ENCODE measurements at regions not wholly inside any gene's neighbourhood (a gene's known extent, or its start where the extent isn't known, plus 50 kb on each side); places are given as distances from the start of the nearest gene placed in this dataset.

DNA sequence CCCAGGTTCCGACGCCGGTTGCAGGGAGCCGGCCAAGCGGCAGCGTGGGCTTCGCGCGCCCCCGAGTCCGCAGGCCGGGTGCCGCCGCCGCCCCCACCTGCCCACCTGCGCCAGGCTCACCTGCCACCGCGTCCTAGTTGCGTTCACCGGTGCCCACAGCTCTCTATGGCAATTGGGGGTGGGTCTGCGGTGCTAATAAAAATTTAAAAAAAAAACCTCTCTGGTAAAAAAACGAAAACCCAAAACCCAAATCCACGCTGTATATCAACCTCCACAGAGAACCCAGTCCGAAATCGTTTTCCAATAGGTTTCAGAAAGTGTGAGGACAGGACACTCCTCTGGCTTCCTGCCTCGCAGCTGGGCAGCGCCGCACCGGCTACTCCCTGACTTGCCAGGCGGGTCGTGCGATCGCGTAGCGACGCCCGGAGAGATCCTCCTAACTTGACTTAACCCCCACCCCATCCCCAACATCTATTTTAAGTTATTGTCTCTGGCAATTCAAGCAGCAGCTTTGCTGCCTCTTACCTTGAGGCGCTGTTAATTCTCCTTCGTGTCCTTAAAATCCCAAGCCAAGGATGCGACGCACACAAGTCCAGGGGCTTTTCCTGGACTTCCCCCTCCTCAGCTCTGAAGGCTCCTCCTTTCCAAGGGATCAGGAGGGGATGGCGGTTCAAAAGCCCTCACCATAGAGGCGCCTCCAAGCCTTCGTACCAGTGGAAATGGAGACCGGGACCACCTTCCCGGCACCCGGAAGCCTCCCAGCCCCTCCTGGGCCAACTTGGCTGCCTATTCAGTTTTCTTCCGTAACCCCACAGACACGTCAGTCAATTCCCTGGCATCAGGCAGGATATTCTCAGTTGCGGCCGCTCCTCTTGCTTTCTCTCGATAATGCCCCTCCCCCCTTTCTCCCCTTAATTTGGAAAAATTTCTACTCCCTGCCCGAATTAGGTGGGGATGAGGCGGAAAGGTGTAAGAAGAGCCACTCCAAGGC is 1639.4 kb upstream of the C9orf72 start:
- ATAC-seq: no peak
- Histone ChIP-seq H3K36me3 (no peaks in the 10 kb centered on the region), H3K27me3 (peaks cover 30 to 69% (median 44%) of the 10 kb centered on the region in 9 donors), H3K9me3 (no peaks in the 10 kb centered on the region), H3K4me1 (peaks cover 0 to 26% (median 9%) of the 10 kb centered on the region in 12 donors), H3K4me3 (peak overlapping the region in 11 of 12 donors; percentile 6 to 43 (median 23)), H3K27ac (no peak overlapping the region)
- whole genome bisulfite sequencing, 4 donors: 1 to 2% (median 1%) methylated on average over 48 to 54 of the region's 54 CpGs
- intact Hi-C loops (cut with DNase I): loop anchor here in 1 of 10 donors (5.0 kb wide), 1 partner anchor 50 kb away; no protein-coding TSS in a partner anchor
- TF ChIP-seq, protein P1, sequence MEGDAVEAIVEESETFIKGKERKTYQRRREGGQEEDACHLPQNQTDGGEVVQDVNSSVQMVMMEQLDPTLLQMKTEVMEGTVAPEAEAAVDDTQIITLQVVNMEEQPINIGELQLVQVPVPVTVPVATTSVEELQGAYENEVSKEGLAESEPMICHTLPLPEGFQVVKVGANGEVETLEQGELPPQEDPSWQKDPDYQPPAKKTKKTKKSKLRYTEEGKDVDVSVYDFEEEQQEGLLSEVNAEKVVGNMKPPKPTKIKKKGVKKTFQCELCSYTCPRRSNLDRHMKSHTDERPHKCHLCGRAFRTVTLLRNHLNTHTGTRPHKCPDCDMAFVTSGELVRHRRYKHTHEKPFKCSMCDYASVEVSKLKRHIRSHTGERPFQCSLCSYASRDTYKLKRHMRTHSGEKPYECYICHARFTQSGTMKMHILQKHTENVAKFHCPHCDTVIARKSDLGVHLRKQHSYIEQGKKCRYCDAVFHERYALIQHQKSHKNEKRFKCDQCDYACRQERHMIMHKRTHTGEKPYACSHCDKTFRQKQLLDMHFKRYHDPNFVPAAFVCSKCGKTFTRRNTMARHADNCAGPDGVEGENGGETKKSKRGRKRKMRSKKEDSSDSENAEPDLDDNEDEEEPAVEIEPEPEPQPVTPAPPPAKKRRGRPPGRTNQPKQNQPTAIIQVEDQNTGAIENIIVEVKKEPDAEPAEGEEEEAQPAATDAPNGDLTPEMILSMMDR (IDR thresholded peaks at IDR 0.05): peak in 1 of 12 donors; percentile 19
- TF ChIP-seq POLR2A (IDR thresholded peaks at IDR 0.05): no peak
- DNase-seq: no peak

DNA sequence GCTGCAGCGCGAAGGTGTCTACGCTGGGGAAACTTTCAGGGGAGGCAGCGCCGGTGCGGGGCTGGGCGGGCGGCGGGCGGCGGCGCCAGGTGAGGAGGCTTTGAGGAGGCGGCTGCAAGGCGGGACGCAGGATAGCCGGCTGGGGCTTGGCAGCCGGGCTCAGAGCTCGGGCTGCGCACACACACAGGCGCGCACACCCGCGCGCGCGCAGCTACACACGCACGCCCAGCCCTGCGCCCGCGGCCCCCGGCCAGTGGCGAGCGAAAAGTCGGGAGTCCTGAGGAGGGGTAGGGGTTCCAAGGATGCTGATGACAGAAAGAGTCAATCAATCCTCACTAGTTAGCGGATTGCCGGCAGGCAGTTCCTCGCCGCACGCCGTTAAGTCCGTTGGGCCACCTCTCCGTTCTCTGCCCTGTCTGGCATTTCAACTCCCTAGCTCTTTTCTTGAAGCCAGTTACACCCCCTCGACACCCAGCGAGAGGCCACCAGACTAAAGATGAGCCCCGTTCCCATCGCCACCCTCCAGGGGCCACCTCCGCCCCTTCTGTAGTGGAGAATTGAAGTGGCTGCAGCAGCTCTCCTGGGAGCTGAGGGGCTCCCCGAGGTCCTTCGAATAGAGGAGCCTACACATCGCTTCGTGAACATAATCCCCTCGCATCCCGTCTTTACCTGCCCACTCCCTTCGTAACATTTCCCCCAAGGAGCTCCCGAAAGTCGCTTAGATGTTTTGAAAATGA is 1640.3 kb upstream of the C9orf72 start, which contains the start of gene LINGO2:
Gene LINGO2 (minus strand): TSS at position 185 of the 737 bp plus-strand sequence.
- 0 to 2% (median 1%) methylated on average over 26 to 57 of the region's 57 CpGs for WGBS, 4 donors
- Histone ChIP-seq H3K4me3 (peak within 1 kb of the TSS in 11 of 12 donors; percentile 6 to 43 (median 23)), H3K4me1 (peaks cover 0 to 26% (median 9%) of the 10 kb centered on the region in 12 donors), H3K27me3 (peaks cover 30 to 76% (median 44%) of the 10 kb centered on the region in 9 donors), H3K9me3 (no peaks in the 10 kb centered on the region), H3K27ac (no peak within 1 kb of the TSS), H3K36me3 (no peaks in the 10 kb centered on the region)
- DNase-seq: peak in 1 of 5 donors; percentile 21
- no peak for ATAC-seq
- intact Hi-C loops (cut with DNase I): loop anchor here in 1 of 10 donors (5.0 kb wide), 1 partner anchor 51 kb away; no protein-coding TSS in a partner anchor
- no peak for TF ChIP-seq POLR2A (IDR thresholded peaks at IDR 0.05)
- TF ChIP-seq, protein P1 (IDR thresholded peaks at IDR 0.05): no peak

DNA sequence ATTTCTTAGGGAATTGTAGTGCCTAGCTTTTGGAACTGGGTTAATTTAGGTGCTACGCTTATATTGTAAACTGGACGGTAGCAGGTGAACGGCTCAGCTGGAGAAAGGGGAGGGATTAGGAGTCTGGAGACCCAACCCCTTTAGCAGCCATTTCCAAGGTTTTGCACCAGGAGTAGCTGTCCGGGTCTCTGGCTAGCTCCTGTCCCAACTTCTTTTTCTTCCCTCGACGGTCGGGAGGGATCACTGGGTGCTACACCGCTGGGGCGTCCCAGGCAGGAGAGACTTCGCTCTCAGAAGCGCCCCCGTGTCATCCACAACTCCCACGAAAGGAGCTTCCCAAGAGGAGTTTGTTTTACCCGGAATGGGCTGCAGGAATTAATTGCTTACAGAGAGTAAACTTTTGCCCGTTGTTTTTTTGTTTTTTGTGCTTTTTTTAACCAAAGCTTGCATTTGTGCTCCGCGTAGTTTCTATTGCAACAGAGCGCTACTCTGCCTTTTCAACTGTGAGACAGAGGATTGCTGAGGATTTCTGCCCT is 1640.9 kb upstream of the C9orf72 start:
- ATAC-seq (no peak), DNase-seq (no peak)
- Histone ChIP-seq H3K4me1 (peaks cover 0 to 26% (median 9%) of the 10 kb centered on the region in 12 donors), H3K9me3 (no peaks in the 10 kb centered on the region), H3K27me3 (peaks cover 30 to 76% (median 44%) of the 10 kb centered on the region in 9 donors), H3K36me3 (no peaks in the 10 kb centered on the region), H3K27ac (no peak overlapping the region), H3K4me3 (peak overlapping the region in 1 of 12 donors; percentile 13)
- TF ChIP-seq, protein P1 (IDR thresholded peaks at IDR 0.05): no peak
- TF ChIP-seq POLR2A (IDR thresholded peaks at IDR 0.05): no peak
- 0 to 2% (median 1%) methylated on average over 18 of the region's 18 CpGs for WGBS, 4 donors
- intact Hi-C loops (cut with DNase I): loop anchor here in 1 of 10 donors (5.0 kb wide), 1 partner anchor 52 kb away; no protein-coding TSS in a partner anchor
